HK-2 (cell line): ENCODE measurements at regions not wholly inside any gene's neighbourhood (a gene's known extent, or its start where the extent isn't known, plus 50 kb on each side); places are given as distances from the start of the nearest gene placed in this dataset.

ENCODE experiments used
- DNase-seq: peaks from one replicate; pipeline ENCODE4 v3.0.0-alpha.2; 2018; ENCODE audit not compliant: unreplicated experiment

DNA sequence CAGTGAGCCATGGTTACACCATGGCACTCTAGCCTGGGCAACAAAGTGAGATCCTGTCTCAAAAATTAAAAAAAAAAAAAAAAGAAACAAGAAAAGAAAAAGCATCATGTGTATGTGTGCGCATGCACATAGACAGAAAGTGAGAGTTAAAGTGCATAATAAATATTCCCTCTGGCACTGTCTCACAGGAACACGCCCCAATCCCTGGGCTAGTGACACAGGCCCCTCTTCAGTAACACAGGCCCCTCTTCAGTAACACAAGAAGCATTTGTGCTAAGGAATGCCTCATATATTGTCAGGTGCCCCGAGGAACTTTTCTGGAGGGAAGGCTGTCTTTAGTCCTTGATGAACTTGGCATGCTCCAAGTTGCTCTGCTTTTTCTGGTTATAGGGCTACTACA, 57.5 kb downstream of the RPL27A start:
- no peak for DNase-seq

DNA sequence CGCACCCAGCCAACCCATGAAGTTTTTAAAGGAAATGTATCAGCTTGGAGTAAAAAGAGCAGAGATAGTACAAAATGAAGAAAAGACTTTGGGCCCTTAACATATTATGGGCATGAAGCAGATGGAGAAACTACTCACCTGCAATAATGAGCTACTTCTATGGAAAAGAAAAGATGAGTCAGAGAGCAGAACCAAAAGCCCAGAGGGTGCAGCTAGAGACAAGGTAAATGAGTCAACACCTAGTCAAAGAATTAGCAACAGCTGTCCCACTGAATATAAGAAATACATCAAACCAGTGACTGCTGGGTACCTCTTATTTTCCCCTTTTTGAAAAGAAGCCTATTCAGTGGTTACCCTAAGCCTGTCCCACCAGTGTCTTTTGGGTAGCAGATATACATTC, 61.8 kb downstream of the RPL27A start:
- DNase-seq = no peak

DNA sequence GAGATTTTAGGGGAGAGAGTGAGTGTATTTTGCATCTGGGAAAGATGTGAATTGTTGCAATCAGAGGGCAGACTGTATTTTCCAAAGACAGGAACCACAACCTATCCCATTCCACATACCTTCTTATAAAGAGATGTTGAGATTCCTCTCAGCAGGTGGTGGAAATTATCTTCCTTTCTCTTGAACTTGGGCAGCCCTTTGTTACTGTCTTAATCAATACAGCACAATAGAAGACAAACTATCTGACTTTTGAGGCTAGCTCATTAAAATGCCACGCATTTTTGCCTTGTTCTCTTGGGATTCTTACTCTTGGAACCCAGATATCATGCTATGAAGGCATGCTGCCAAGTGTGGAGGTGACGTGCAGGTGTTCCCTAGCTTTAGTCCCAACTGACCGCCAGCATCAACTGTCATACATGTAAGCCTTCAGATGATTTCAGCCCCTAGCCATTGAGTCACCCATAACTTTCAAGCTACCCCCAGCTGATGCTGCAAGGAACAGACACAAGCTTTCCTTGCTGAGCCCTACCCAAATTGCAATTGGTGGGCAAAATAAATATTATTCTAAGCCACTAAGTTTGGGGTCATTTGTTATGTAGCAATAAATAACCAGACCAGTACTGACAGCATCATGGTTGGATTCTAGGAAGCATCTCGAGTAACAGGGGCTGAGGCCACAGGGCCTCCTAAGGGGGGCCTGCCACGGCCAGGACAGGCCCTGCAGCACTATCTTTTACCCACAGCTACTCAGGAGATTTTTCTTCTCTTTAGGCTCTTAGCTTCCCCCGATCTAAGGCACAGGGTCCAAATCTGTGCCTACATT, 63.0 kb downstream of the RPL27A start:
- DNase-seq = no peak

DNA sequence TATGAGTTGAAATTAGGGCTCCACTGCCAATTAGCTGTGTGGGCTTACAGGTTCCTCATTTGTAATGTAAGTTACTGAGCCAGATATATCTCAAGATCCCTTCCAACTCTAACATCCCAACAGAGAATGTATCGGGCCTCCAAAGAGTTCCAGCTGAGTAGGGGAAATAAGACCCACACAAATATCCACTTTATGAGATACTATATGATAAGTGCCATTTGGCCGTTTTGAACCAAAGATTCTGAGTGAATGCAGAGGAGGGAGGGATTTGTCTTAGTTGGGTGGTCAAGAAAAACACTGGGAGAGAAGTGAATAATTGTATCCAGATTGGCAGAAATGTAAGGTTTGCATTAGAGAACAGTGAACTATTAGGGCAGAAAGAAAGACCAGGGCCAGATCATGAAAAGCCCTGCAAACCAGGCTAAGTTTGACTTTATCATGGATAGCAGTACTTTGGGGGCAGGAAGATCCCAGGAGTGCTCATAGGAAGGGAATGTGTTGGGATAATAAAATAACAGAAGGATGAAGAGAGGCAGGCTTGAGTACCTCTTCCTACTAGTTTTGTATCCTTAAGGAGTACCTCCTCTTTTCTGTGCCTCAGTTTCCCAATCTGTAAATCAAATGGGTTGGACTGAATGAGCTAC, 63.9 kb downstream of the RPL27A start:
- no peak for DNase-seq

DNA sequence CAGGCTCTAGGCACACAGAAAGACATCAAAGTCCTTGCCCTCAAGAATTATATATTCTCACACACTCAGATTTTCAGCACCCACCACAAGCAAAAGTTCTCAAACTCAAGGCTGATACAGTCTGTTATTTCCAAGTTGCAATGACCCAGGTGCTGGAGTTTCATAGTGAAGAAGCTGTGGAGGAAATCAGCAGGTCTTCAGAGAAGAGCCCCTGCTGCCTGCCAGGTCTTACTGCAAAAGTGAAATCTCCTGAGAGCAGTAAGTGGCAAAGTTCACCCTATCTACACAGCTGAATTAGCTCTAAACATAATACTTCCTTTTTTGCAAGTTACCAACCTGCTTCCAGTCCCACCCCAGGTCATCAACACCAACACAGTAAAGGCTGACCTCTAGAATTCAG, 64.6 kb downstream of the RPL27A start:
- DNase-seq = no peak

DNA sequence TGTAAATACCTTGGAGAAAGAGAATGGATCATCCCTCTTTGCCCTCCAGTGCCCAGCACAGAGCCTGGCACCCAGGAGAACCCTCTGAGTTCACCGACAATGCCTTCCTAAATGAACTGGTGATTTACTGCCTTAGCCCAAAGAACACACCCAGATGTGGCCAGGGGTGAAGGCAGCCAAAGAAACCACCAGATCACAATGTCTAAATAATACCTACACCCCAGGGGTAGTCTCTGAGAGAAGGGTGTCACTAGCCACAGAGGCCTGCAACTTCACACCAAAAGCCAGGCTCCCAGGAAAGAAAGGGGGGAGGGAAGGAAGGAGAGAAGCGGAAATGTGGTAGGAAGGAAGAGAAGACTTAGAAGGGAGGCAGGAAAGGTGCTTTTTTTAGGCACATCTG, 65.7 kb downstream of the RPL27A start:
- no peak for DNase-seq

DNA sequence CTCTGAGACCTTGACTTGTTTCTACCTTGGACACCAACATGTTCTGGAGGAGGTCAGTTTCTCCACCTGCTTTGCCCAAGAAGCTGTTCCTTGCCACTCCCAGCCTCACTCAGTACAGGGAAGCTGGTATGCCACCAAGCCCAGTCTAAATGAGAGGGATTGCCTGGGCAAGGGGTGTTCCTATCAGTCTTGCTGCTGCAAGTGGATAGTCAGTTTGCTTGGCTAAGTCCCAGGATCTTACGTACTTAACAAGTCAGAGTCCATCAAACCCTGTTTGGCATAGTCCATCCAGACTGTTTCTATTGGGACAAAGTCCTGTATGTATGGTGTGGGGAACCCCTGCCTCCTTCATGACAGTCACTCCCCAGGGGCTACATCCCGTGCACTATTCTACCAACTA, 66.6 kb downstream of the RPL27A start:
- no peak for DNase-seq

DNA sequence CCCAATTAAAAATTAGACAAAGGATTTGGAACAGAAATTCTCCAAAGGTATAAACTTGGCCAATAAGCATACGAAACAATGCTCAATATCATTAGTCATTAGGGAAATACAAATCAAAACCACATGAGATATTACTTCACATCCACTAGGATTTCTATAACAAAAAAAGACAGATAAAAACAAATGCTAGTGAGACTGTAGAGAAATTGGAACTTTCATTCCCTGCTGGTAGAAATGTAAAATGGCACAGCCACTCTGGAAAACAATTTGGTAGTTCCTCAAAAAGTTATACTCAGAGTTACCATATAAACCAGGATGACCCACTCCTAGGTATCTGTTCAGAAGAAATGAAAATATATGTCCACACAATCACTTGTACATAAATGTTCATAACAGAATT, 71.6 kb downstream of the RPL27A start:
- no peak for DNase-seq

DNA sequence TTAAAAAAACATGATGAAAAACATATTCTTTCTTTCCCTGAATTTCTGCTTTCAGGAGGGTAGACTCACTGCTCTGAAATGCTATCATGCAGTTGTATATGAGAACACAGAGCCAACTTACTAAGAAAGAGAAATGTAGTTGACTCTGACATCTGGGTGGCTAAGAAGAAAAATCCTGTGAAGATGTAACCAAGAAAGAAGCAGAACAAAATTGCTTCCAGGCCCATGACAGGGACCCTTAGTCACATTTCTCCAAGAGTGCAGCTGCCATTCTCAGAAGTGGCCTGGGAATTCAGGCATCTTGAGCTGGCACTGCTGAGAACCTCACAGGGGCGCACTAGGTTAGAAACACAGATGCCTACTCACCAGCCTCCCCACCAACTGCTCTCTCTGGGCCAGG, 73.6 kb downstream of the RPL27A start:
- no peak for DNase-seq

DNA sequence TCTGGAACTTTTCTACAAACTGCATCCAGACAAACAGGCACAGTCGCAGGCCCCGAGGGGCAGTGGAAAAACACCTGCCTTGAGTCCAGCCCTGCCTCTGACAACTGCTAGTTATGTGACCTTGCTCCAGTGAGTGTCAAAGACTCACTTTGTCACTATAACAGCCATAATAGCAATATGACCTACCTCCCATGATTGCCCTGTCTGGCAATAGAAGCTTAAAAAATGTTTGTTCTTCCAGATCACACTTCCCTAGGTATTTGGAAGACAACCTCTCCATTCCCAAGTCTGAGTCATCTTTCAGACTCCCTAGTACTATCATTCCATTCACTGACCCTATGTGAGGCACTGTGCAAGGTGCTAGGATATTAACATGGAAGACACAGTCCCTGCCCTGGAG, 74.5 kb downstream of the RPL27A start:
- no peak for DNase-seq

DNA sequence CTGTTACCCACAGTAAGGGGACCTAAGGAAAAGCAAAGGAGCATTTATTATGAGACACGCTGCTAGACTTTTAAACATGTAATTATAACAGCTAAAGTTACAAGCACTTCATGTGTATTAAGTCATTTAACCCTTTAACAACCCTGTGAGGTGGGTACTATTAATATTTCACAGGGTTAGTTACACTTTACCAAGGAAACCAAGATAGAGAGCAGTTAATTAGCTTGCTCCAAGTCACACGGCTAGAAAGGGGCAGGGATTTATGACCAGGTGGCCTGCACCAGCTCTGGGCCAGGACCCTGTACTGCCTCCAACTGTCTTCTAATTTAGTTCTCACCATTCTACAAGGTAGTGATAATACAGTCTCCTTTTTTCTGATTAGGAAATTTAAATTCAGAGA, 74.9 kb downstream of the RPL27A start:
- DNase-seq = no peak

DNA sequence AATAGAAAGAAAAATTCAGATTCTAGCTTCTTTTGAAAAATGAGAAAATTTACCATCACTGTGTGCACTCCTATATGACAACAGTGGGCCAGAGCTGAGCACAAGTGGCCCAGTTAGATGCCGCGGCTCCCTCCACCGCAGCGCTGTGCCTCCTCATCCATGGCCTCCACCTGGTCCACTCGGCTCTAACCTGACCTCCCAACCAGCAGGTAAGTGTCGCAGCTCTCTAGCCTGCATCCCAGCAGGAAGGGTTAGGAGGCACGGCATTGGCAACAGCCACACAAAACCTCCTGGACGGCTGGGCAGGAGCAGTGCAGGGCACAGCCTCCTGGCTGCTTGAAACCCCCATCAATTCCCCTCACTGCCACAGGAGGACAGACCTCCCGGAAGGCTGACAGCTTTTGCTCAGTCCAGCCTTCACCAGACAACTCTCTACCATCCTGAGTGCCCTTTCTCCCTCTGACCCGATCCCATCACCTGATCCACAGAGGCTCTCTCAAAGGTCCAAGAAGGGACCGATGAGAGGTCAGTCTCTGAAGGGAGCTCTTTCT, 76.1 kb downstream of the RPL27A start:
- DNase-seq = no peak

DNA sequence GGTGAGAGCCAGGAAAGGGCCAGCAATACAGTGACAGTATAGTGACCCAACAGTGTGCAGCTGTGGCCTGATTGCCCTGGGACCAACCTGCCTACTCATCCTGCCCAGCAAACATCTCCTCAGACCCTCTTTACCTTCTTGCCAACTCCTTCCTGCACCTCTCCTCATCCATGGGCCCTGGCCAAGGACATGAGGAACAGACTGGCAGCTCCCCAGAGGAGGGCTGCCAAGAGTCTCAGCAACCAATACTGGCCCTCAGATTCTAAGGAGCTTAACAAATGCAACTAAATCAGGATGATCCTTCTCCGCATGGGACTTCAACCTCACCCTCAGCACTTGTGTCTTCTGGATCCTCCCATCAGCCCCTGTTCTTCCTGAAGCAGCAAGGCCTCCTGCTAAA, 77.0 kb downstream of the RPL27A start:
- no peak for DNase-seq

DNA sequence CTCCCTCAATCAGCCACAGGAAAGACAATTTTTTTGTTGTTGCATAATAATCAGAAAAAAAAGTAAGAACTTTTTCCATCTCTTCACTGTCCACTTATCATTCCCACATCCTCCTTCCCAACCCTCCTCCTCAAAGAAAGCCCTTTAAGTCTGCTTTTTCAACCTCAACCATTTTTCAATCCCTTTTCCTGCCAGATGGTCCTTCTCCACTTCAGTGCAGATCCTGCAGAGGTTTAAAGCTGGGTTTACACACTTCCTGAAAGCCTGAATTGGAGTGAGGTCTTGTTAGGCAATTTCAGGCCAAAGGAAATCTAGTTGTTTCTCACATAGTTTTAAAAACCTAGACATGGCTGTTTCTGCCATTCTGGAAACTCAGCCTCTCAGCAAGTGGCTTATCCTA, 78.3 kb downstream of the RPL27A start:
- no peak for DNase-seq

DNA sequence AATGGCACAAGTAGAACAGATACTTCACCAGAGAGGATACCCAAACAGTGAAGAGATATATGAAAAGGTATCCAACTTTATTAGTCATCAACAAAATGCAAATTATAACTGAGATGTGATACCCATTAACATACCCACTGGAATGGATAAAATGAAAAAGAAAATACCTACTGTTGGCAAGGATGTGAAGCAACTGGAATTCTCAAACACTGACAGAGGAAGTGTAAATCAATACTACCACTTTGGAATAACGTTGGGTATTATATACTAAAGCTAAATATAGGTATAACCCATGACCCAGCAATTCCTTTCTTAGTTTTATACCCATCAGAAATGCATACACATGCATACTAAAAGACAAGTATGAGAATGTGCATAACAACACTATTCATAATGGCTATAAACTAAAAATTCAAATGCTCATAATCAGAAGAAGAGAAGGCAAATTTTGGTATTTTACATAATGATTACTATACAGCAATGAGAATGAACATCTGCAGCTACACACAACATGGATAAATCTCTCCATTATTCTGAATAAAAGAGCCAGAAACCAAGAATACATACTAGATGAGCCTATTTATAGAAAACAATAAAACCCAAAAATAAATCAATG, 80.6 kb downstream of the RPL27A start:
- no peak for DNase-seq

DNA sequence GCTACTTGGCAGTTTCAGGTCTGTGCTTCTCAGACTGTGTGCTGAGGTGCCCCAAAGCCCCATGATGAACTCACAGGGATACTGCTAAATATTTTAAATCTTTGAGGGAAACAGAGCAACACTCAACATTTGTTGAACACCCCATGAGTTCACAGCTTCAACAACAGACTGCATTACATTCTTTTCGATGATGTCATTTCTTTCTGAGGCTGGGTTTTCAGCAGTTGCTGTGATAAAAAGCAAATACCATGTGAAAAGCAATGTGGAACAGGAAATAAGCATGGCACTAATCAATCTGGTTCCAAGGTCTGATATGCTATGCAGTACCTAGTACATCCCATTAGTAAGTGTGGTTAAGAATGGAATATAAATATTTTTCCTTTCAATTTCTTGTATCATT, 82.7 kb downstream of the RPL27A start:
- no peak for DNase-seq

DNA sequence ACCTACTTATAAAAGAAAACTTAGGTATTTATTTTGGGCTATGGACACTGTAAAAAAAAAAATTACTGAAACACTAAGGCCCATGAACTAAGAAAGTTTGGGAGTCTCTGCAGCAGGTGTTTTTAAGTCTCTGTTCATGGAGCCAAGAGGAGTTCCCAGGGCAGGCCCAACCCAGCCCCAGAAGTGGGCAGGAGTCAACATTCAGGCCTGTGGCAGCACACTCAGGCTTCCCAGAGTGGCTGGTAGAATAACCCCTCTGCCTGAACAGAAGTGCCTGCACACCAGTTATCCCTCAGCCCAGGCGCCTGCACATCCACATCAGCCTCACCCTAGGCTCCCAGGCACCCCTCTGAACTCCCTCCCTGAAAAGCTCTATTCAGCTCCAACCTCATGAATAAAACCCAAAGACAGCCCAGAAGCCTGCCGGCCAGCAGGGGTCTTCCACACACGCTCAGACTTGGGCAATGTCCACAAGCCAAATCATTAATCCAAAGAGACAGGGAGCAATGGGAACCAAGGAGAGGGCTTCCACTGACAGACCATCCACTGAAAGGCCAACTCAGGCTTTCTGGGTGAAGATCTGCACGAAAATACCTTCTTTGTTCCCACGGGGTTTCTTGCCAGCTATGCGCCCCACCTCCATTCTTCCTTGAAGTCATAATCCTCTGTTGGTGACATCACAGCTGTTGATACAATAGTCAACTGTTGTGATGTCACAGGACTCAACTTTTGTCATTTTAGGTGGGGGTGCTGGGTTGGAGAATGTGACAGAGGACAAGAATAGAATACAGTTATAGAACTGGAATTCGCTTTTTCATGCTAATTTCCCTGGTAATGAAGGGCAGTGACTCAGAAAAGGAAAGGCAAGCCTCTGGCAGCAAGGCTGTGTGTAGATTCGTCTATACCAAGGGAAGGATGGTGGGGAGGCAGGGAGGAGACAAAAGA, 83.7 kb downstream of the RPL27A start:
- DNase-seq = no peak

DNA sequence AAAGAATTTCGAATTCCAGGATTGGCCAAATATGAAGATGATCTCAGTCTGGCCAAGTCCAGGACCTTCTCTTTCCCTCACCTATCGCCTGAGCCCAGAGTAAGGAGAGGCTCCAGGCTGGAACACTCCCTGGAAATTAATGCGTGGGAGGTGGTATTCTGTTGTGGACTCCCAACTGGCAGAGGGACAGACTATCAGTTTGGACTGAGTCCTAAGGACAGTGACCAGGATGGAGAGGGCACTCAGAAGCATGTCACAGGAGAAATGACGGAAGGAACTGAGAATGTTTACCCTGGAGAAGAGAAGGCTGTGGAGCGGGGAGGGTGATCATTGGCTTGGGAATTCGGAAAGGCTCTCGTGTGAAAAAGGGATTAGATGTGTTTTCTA, 84.4 kb downstream of the RPL27A start:
- no peak for DNase-seq

DNA sequence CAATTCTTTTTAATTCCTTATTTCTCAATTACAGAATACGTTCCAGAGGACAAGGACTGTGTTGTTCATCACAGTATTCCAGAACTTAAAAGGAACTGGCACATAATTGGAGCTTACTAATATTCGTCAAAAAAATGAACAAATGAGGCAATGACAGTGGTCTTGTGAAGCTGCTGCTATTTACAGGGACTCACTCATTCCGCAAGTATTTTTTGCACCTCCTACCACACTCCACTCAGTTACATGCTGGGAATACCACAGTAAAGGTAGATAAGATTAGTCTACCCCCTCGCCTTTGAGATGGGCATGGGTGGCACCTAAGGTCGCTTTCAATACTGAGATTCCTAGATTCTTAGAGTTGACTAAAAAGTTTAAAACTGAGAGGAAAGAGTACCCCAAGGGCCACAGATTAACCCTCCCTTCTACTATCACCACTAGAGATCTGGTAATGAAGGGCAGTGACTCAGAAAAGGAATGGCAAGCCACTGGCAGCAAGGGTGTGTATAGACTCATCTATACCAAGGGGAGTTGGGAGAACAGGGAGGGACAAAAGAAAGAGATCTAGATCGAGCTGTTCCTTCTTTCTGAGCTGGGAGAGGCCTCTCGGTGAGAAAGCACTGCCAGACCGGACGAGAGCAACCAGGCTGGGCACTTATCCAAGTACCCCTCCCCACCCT, 85.0 kb downstream of the RPL27A start:
- no peak for DNase-seq

DNA sequence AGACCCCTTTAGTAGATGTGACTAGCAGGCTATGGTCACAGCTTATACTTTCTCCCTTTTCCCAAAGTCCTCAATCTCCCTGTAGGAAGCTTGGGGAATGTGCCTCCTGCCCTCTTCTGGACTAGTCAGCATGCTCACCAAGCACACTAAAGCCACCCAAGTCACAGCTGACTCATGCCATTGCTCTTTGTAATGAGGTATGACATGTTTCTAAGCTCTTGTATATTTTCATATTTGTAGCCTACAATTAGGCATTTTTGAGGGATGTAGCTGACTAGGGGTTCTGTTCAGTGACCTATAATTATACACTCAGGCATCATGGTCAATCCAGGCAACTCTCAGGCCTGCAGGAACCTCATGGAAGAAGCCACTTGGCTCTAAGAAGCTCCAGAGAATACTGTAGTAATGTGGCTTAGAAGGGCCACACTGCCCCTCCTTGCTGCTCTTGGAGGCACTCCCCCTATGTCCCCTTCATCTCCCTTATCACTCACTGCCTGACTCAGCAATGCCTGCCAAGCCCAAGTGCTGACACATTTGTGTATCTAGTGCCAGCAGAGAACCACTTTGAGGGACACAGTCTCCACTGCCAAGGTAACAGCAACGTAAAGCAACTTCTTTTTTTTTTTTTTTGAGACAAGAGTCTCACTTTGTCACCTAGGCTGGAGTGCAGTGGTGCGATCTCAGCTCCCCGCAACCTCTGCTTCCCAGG, 86.2 kb downstream of the RPL27A start:
- no peak for DNase-seq
